HepG2 (cell line): ENCODE measurements at regions not wholly inside any gene's neighbourhood (a gene's known extent, or its start where the extent isn't known, plus 50 kb on each side); places are given as distances from the start of the nearest gene placed in this dataset.

Experiments used
- FOXA1 ChIP-seq, 2 experiments: fragments of 450-650 bp in 1 of 2; sonication (generic) in 1 of 2; formaldehyde crosslinking in 1 of 2; IDR thresholded peaks; 2 replicates each; pipeline versions ENCODE4 v1.4.0 to v1.6.1; 2016 to 2020; ENCODE audit warnings: missing genetic modification reagents in 1 of 2
- FOXP1 ChIP-seq, 2 experiments: fragments of 450-650 bp in 1 of 2; IDR thresholded peaks; 2 replicates each; pipeline ENCODE4 v1.6.1; 2017 to 2018; ENCODE audit warnings: antibody characterized with exemption in 1 of 2
- MAFF ChIP-seq: IDR thresholded peaks from 2 replicates; pipeline ENCODE4 v1.6.1; 2011; ENCODE audit warnings: low read depth, low read length, improper control_type of control experiment
- SALL1 ChIP-seq: sonication (generic); formaldehyde crosslinking; IDR thresholded peaks from 2 replicates; pipeline ENCODE4 v1.8.0; 2022; ENCODE audit warnings: mild to moderate bottlenecking, missing genetic modification reagents
- SAP130 ChIP-seq: IDR thresholded peaks from 2 replicates; pipeline ENCODE4 v1.6.1; 2016; ENCODE audit warnings: low read depth
- SOX5 ChIP-seq: IDR thresholded peaks from 2 replicates; pipeline ENCODE4 v1.6.1; 2016; ENCODE audit warnings: borderline replicate concordance
- SP2 ChIP-seq: sonication (generic); formaldehyde crosslinking; IDR thresholded peaks from 2 replicates; pipeline ENCODE4 v1.5.1; 2020; ENCODE audit warnings: mild to moderate bottlenecking, missing genetic modification reagents
- ZIK1 ChIP-seq: sonication (generic); formaldehyde crosslinking; IDR thresholded peaks from 2 replicates; pipeline ENCODE4 v1.5.0; 2020; ENCODE audit warnings: mild to moderate bottlenecking, low read depth, missing genetic modification reagents, borderline replicate concordance
- ZNF10 ChIP-seq: sonication (generic); formaldehyde crosslinking; IDR thresholded peaks from 2 replicates; pipeline ENCODE4 v1.4.0; 2020; ENCODE audit warnings: mild to moderate bottlenecking, low read depth, missing genetic modification reagents, borderline replicate concordance
- TF ChIP-seq, protein P1 (sequence below): sonication (generic); formaldehyde crosslinking; IDR thresholded peaks from 2 replicates; pipeline ENCODE4 v1.5.1; 2020; ENCODE audit warnings: missing genetic modification reagents, mild to moderate bottlenecking, borderline replicate concordance
- TF ChIP-seq, protein P2 (sequence below): sonication (generic); formaldehyde crosslinking; IDR thresholded peaks from 2 replicates; pipeline ENCODE4 v1.4.0; 2020; ENCODE audit warnings: missing genetic modification reagents
- TF ChIP-seq, protein P3 (sequence below): IDR thresholded peaks from 2 replicates; pipeline ENCODE4 v1.6.1; 2016; ENCODE audit warnings: mild to moderate bottlenecking, missing biosample characterization, missing genetic modification reagents
- TF ChIP-seq, protein P4 (sequence below): sonication (generic); formaldehyde crosslinking; IDR thresholded peaks from 2 replicates; pipeline ENCODE4 v1.8.1; 2023; ENCODE audit warnings: mild to moderate bottlenecking, moderate library complexity, missing genetic modification reagents
- TF ChIP-seq, protein P5 (sequence below): sonication (generic); formaldehyde crosslinking; IDR thresholded peaks from 2 replicates; pipeline ENCODE4 v1.8.1; 2023; ENCODE audit warnings: mild to moderate bottlenecking, missing genetic modification reagents
- TF ChIP-seq, protein P6 (sequence below): IDR thresholded peaks from 2 replicates; pipeline ENCODE4 v1.6.1; 2012; ENCODE audit warnings: low read depth, low read length, improper control_type of control experiment
- TF ChIP-seq, protein P7 (sequence below): IDR thresholded peaks from 2 replicates; pipeline ENCODE4 v1.6.1; 2016; ENCODE audit warnings: low read depth, control low read depth

DNA sequence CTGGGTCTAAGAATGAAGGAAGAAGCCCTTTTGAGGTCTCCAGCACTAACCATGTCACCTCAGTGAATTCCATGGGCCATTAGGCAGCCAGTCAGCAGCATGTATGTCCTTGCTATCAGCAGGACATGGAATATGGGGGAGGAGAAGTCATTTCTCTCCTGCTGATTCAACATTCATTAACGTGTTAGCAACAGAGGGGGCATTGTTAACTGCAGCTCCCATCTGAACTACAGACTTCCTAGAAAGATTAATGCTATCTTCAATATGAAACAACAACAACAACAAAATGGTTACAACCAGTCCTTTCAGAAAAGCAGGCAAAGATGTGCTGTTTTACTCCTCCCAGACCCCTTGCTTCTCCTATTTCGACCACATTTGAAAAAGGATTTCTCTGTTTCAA is 120.4 kb upstream of the SLC34A2 start (continued):
- TF ChIP-seq, protein P1, sequence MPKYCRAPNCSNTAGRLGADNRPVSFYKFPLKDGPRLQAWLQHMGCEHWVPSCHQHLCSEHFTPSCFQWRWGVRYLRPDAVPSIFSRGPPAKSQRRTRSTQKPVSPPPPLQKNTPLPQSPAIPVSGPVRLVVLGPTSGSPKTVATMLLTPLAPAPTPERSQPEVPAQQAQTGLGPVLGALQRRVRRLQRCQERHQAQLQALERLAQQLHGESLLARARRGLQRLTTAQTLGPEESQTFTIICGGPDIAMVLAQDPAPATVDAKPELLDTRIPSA (CRISPR knock-in tag), result no peak
- TF ChIP-seq ZIK1, result no peak
- TF ChIP-seq, protein P2, sequence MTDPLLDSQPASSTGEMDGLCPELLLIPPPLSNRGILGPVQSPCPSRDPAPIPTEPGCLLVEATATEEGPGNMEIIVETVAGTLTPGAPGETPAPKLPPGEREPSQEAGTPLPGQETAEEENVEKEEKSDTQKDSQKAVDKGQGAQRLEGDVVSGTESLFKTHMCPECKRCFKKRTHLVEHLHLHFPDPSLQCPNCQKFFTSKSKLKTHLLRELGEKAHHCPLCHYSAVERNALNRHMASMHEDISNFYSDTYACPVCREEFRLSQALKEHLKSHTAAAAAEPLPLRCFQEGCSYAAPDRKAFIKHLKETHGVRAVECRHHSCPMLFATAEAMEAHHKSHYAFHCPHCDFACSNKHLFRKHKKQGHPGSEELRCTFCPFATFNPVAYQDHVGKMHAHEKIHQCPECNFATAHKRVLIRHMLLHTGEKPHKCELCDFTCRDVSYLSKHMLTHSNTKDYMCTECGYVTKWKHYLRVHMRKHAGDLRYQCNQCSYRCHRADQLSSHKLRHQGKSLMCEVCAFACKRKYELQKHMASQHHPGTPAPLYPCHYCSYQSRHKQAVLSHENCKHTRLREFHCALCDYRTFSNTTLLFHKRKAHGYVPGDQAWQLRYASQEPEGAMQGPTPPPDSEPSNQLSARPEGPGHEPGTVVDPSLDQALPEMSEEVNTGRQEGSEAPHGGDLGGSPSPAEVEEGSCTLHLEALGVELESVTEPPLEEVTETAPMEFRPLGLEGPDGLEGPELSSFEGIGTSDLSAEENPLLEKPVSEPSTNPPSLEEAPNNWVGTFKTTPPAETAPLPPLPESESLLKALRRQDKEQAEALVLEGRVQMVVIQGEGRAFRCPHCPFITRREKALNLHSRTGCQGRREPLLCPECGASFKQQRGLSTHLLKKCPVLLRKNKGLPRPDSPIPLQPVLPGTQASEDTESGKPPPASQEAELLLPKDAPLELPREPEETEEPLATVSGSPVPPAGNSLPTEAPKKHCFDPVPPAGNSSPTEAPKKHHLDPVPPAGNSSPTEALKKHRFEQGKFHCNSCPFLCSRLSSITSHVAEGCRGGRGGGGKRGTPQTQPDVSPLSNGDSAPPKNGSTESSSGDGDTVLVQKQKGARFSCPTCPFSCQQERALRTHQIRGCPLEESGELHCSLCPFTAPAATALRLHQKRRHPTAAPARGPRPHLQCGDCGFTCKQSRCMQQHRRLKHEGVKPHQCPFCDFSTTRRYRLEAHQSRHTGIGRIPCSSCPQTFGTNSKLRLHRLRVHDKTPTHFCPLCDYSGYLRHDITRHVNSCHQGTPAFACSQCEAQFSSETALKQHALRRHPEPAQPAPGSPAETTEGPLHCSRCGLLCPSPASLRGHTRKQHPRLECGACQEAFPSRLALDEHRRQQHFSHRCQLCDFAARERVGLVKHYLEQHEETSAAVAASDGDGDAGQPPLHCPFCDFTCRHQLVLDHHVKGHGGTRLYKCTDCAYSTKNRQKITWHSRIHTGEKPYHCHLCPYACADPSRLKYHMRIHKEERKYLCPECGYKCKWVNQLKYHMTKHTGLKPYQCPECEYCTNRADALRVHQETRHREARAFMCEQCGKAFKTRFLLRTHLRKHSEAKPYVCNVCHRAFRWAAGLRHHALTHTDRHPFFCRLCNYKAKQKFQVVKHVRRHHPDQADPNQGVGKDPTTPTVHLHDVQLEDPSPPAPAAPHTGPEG (CRISPR knock-in tag), result no peak
- TF ChIP-seq, protein P3, sequence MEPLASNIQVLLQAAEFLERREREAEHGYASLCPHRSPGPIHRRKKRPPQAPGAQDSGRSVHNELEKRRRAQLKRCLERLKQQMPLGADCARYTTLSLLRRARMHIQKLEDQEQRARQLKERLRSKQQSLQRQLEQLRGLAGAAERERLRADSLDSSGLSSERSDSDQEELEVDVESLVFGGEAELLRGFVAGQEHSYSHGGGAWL (CRISPR knock-in tag), result no peak
- TF ChIP-seq SAP130 (CRISPR knock-in tag), result peak; percentile 22; the same call in 1 of the 2 replicates
- TF ChIP-seq SP2 (CRISPR knock-in tag), result no peak
- TF ChIP-seq ZNF10 (CRISPR knock-in tag), result no peak
- TF ChIP-seq SALL1 (CRISPR knock-in tag), result peak; percentile 13; the same call in 1 of the 2 replicates
- peak; percentile 46; the same call in 1 of the 2 replicates for TF ChIP-seq FOXP1 (IDR thresholded peaks at IDR 0.05)
- TF ChIP-seq FOXP1 (CRISPR knock-in tag; IDR thresholded peaks at IDR 0.05), result 0 out of 2 replicates have a peak, but pooled peaks have one; percentile 42
- TF ChIP-seq FOXA1 (IDR thresholded peaks at IDR 0.05), result no peak
- TF ChIP-seq FOXA1 (CRISPR knock-in tag; IDR thresholded peaks at IDR 0.05), result no peak
- peak; percentile 62; the same call in 1 of the 2 replicates for TF ChIP-seq SOX5 (CRISPR knock-in tag)
- TF ChIP-seq, protein P4, sequence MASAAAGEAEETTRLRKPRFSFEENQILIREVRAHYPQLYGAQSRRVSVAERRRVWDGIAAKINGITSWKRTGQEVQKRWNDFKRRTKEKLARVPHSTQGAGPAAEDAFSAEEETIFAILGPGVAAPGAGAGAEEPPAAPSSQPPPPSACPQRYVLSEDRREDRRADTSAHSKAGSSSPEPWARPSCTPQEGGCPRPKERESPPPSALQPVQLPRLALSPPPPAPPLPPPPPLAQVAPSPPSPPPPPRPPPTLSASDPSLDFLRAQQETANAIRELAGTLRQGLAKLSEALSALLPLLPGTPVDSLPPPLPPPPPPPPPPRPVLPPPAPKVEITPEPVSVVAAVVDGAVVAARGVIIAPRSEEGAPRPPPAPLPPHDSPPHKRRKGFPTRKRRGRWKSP (CRISPR knock-in tag), result no peak; the same call in 1 of the 2 replicates
- TF ChIP-seq, protein P5, sequence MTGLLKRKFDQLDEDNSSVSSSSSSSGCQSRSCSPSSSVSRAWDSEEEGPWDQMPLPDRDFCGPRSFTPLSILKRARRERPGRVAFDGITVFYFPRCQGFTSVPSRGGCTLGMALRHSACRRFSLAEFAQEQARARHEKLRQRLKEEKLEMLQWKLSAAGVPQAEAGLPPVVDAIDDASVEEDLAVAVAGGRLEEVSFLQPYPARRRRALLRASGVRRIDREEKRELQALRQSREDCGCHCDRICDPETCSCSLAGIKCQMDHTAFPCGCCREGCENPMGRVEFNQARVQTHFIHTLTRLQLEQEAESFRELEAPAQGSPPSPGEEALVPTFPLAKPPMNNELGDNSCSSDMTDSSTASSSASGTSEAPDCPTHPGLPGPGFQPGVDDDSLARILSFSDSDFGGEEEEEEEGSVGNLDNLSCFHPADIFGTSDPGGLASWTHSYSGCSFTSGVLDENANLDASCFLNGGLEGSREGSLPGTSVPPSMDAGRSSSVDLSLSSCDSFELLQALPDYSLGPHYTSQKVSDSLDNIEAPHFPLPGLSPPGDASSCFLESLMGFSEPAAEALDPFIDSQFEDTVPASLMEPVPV (CRISPR knock-in tag), result no peak
- peak; percentile 36 for TF ChIP-seq MAFF
- TF ChIP-seq, protein P6, sequence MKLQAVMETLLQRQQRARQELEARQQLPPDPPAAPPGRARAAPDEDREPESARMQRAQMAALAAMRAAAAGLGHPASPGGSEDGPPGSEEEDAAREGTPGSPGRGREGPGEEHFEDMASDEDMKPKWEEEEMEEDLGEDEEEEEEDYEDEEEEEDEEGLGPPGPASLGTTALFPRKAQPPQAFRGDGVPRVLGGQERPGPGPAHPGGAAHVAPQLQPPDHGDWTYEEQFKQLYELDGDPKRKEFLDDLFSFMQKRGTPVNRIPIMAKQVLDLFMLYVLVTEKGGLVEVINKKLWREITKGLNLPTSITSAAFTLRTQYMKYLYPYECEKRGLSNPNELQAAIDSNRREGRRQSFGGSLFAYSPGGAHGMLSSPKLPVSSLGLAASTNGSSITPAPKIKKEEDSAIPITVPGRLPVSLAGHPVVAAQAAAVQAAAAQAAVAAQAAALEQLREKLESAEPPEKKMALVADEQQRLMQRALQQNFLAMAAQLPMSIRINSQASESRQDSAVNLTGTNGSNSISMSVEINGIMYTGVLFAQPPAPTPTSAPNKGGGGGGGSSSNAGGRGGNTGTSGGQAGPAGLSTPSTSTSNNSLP, result peak; percentile 44; the same call in 1 of the 2 replicates
- TF ChIP-seq, protein P7, sequence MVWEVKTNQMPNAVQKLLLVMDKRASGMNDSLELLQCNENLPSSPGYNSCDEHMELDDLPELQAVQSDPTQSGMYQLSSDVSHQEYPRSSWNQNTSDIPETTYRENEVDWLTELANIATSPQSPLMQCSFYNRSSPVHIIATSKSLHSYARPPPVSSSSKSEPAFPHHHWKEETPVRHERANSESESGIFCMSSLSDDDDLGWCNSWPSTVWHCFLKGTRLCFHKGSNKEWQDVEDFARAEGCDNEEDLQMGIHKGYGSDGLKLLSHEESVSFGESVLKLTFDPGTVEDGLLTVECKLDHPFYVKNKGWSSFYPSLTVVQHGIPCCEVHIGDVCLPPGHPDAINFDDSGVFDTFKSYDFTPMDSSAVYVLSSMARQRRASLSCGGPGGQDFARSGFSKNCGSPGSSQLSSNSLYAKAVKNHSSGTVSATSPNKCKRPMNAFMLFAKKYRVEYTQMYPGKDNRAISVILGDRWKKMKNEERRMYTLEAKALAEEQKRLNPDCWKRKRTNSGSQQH, result no peak
